GM12874 (cell line): ENCODE measurements at regions not wholly inside any gene's neighbourhood (a gene's known extent, or its start where the extent isn't known, plus 50 kb on each side); places are given as distances from the start of the nearest gene placed in this dataset.

Experiments
- TF ChIP-seq, protein P1 (sequence below): IDR thresholded peaks from 2 replicates; pipeline ENCODE4 v1.5.1; 2011; ENCODE audit warnings: low read depth, mild to moderate bottlenecking, control low read depth, low read length, moderate library complexity; ENCODE audit not compliant: insufficient read depth

DNA sequence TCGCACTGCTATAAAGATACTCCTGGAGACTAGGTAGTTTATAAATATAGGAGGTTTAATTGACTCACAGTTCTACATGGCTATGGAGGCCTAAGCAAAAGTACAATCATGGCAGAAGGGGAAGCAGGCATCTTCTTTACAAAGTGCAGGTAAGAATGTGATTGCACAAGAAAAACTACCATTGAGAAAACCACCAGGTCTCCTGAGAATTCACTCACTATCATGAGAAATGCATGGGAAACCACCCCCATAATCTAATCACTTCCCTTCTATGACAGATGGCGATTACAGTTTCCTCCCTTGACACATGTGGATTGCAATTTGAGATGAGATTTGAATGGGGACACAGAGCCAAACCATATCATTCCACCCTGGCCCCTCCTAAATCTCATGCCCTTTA, 121.2 kb upstream of the ST8SIA4 start:
- TF ChIP-seq, protein P1, sequence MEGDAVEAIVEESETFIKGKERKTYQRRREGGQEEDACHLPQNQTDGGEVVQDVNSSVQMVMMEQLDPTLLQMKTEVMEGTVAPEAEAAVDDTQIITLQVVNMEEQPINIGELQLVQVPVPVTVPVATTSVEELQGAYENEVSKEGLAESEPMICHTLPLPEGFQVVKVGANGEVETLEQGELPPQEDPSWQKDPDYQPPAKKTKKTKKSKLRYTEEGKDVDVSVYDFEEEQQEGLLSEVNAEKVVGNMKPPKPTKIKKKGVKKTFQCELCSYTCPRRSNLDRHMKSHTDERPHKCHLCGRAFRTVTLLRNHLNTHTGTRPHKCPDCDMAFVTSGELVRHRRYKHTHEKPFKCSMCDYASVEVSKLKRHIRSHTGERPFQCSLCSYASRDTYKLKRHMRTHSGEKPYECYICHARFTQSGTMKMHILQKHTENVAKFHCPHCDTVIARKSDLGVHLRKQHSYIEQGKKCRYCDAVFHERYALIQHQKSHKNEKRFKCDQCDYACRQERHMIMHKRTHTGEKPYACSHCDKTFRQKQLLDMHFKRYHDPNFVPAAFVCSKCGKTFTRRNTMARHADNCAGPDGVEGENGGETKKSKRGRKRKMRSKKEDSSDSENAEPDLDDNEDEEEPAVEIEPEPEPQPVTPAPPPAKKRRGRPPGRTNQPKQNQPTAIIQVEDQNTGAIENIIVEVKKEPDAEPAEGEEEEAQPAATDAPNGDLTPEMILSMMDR: no peak

DNA sequence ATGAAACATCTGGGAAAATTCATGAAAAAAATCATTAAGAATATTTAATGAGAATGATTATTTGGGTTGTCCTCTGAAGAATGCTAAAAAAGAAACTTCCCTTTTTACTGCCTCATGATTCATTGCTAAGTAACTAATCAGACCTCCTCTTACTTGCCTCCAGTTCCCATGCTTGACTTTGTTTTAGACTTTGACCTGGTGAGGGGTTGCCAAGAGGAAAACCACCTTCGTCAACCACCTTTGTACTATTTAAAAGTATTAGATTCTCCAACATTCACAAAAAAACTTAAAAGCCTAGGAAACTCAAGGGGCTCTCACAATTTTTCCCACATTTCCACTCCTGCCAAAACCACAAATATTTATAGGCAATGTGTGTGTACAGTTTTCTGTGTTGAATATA, 115.2 kb upstream of the ST8SIA4 start:
- TF ChIP-seq, protein P1: no peak

DNA sequence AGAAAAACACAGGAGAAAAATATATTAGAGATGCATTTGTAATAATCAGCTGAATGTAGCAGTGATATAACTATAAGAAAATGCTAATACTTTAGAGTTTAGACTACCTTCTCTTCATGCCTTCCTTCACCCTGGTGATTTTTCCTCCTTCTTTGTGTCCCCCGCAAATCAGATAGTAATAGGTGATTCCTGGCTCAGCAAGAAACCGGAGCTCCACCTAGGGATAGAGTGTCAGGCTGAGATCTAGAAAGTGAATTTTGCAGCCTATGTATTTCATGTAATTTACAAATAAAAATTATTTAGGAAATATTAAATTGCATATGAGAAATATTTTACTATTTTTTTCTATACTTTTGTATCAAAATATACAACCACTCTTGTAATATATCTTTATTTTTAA, 109.8 kb upstream of the ST8SIA4 start:
- TF ChIP-seq, protein P1: no peak

DNA sequence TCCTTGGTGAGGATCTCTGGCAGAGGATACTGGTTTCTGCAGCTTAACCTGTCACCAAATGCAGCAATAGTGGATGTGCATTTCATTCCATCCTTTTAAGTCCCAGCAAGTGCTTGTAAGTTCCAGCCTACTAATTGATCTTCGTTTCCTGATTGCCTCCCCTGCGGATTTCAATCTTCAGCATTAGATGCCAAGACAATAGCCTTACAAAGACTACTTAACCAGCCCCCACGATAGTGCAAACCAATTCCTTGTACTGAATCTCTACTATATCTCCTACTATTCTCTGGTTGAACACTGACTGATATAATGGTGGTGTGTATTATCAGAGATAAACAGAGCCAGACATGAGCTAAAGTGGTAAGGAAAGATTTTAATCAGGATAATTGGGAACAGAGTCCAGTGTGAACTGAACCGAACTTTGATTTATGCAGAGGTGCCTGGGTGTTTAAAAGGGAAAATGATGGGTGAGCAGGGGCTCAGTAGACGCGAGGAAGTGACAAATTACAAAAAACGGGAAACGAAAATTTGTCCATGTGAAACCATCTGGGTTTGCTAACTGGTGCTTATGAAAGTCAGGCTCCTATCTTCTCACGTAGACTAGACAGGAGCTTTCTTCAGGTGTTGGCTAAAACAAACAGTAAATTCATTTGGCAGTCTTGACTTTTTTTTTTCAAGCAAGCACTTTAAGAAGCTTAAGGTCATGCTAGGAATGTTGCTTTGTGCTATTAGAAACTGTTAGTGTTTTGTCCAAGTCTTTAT, 106.9 kb upstream of the ST8SIA4 start:
- TF ChIP-seq, protein P1: no peak

DNA sequence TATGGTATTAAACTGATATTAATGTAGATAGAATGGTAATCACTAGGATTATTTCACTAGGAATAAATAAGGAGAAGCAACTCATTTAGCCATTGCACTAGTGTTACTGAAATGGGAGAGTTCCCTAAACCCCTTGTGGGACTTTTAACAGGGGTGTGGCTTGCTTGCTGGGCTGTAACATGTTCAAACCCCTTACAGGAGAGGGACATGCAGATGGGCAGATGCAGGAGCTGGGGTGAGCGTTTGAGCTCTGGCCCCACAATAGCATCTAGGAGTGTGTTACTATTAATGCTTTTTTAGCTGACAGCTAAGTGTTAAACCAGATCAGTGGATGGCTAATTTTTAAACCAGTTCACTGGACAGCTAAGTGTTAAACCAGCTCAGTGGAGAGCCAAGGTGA, 89.3 kb upstream of the ST8SIA4 start:
- TF ChIP-seq, protein P1: no peak

DNA sequence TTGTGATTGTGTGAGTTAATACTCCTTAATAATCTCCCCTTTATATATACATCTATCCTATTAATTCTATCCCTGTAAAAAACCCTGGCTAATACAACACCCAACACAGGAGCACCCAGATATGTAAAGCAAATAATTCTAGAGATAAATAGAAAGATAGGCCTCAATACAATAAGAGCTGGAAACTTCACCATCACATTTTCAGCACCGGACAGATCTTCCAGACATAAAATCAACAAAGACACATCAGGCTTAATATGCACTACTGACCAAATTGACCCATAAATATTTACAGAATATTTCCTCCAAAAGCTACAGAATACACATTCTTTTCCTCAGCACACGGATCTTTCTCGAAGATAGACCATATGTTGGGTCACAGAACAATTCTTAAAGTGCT, 71.0 kb upstream of the ST8SIA4 start:
- TF ChIP-seq, protein P1: no peak

DNA sequence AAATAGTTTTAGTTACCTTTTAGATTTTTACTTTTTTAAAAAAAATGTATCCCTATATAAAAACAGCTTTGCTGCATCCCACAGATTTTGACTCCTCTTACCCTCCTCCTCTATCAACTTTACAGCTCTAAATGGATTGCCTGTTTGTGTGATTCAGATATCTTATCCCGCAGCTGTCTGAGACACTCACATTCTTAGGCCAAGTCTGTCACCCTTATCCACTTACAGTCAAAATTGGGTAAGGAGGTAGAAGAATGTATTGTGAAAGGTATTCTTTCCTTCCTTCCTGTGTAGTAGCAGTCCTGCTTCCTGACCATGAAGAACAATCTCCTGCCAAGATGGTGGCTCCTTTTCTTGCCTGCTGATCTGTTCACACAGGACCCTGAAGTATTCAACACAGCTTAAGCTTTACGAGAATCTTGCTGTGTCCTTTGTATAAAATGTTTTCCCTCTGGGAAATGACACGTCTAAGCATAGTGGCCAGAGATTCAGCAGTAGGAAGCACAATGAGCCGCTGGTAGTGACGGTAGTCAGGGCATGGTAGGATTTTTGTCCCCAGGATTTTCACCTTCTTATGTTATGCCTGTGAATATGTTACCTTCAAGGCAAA, 67.7 kb upstream of the ST8SIA4 start:
- TF ChIP-seq, protein P1: no peak
